Mesodermal cell (in vitro differentiated cells): ENCODE measurements at regions not wholly inside any gene's neighbourhood (a gene's known extent, or its start where the extent isn't known, plus 50 kb on each side); places are given as distances from the start of the nearest gene placed in this dataset.
"Not testable (repeated sequence)": the region's sequence is repeated elsewhere in the genome, so short reads cannot be mapped to it uniquely, and the experiment has no call there.

ENCODE experiments used
- H3K27ac ChIP-seq: 2 replicates; pipeline ENCODE4 v1.7.0; 2013; ENCODE audit warnings: mild to moderate bottlenecking, low read depth, low read length, moderate library complexity; ENCODE audit not compliant: severe bottlenecking
- H3K36me3 ChIP-seq: 2 replicates; pipeline ENCODE4 v1.7.1; 2013; ENCODE audit warnings: mild to moderate bottlenecking, low read length, moderate library complexity; ENCODE audit not compliant: control insufficient read depth, insufficient read depth
- H3K4me1 ChIP-seq: one replicate; pipeline ENCODE4 v1.7.1; 2013; ENCODE audit warnings: mild to moderate bottlenecking, low read length; ENCODE audit not compliant: insufficient read depth, control insufficient read depth, poor library complexity, severe bottlenecking
- H3K4me3 ChIP-seq: 2 replicates; pipeline ENCODE4 v1.7.0; 2013; ENCODE audit warnings: low read length, control low read depth, mild to moderate bottlenecking; ENCODE audit not compliant: insufficient read depth, poor library complexity, severe bottlenecking; ENCODE audit errors: extremely low read depth
- H3K9me3 ChIP-seq: 2 replicates; pipeline ENCODE4 v1.7.1; 2013; ENCODE audit warnings: mild to moderate bottlenecking, low read length, moderate library complexity; ENCODE audit not compliant: control insufficient read depth
- WGBS, 2 experiments: methylation state at CpG; one replicate each; pipeline ENCODE4 v1.1.5; 2013; ENCODE audit warnings: missing lambda C conversion rate in 2 of 2; ENCODE audit not compliant: insufficient coverage in 2 of 2; 5-methylcytosine and 5-hydroxymethylcytosine counted together

GRCh38 chrX:46235778-46236177, 309.4 kb downstream of the ZNF674 start:
- H3K4me3 ChIP-seq = no peak overlapping the region
- no peaks in the 10 kb centered on the region for H3K9me3 ChIP-seq
- H3K4me1 ChIP-seq = no peaks in the 10 kb centered on the region
- no peaks in the 10 kb centered on the region for H3K36me3 ChIP-seq
- H3K27ac ChIP-seq = no peak overlapping the region
- WGBS, 2 experiments = 92 to 100% methylated on average over 2 of the region's 4 CpGs

- no CpG with 5 or more reads among the region's 2 CpGs for WGBS, 2 experiments
- Histone ChIP-seq H3K4me3 (no peak overlapping the region), H3K9me3 (no peaks in the 10 kb centered on the region), H3K4me1 (no peaks in the 10 kb centered on the region), H3K27ac (no peak overlapping the region), H3K36me3 (no peaks in the 10 kb centered on the region)
Observed at GRCh38 chrX:46234775-46235174, 310.4 kb downstream of the ZNF674 start.

- WGBS, 2 experiments = no CpG with 5 or more reads among the region's 6 CpGs
- H3K36me3 ChIP-seq = no peaks in the 10 kb centered on the region
- H3K9me3 ChIP-seq = no peaks in the 10 kb centered on the region
- no peak overlapping the region for H3K27ac ChIP-seq
- no peaks in the 10 kb centered on the region for H3K4me1 ChIP-seq
- no peak overlapping the region for H3K4me3 ChIP-seq
Observed at GRCh38 chrX:46228389-46228788, 316.8 kb downstream of the ZNF674 start.

GRCh38 chrX:46226422-46226821, 318.8 kb downstream of the ZNF674 start:
- H3K4me1 ChIP-seq = no peaks in the 10 kb centered on the region
- no peak overlapping the region for H3K4me3 ChIP-seq
- 100% methylated on average over 1 of the region's 1 CpG; no CpG with 5 or more reads in 1 of the 2 experiments for WGBS, 2 experiments
- no peaks in the 10 kb centered on the region for H3K9me3 ChIP-seq
- no peaks in the 10 kb centered on the region for H3K36me3 ChIP-seq
- H3K27ac ChIP-seq = no peak overlapping the region

GRCh38 chrX:46223499-46223898, 321.7 kb downstream of the ZNF674 start:
- not testable (repeated sequence) for H3K9me3 ChIP-seq, H3K4me1 ChIP-seq, H3K4me3 ChIP-seq, H3K27ac ChIP-seq, H3K36me3 ChIP-seq

- Histone ChIP-seq H3K9me3 (no peaks in the 10 kb centered on the region), H3K4me3 (no peak overlapping the region), H3K27ac (no peak overlapping the region), H3K4me1 (no peaks in the 10 kb centered on the region), H3K36me3 (no peaks in the 10 kb centered on the region)
- WGBS, 2 experiments = no CpG with 5 or more reads among the region's 3 CpGs
Observed at GRCh38 chrX:46220822-46221221, 324.4 kb downstream of the ZNF674 start.

GRCh38 chrX:46218373-46218772, 326.8 kb downstream of the ZNF674 start:
- Histone ChIP-seq H3K36me3 (no peaks in the 10 kb centered on the region), H3K4me1 (no peaks in the 10 kb centered on the region), H3K4me3 (no peak overlapping the region), H3K27ac (no peak overlapping the region), H3K9me3 (no peaks in the 10 kb centered on the region)
- 100% methylated on average over 1 of the region's 1 CpG for WGBS, 2 experiments

GRCh38 chrX:46216406-46216805, 328.8 kb downstream of the ZNF674 start:
- H3K4me1 ChIP-seq = no peaks in the 10 kb centered on the region
- H3K4me3 ChIP-seq = no peak overlapping the region
- no peak overlapping the region for H3K27ac ChIP-seq
- no peaks in the 10 kb centered on the region for H3K36me3 ChIP-seq
- no peaks in the 10 kb centered on the region for H3K9me3 ChIP-seq
- no CpG with 5 or more reads among the region's 2 CpGs for WGBS, 2 experiments

- Histone ChIP-seq H3K27ac (no peak overlapping the region), H3K4me1 (no peaks in the 10 kb centered on the region), H3K36me3 (no peaks in the 10 kb centered on the region), H3K9me3 (no peaks in the 10 kb centered on the region), H3K4me3 (no peak overlapping the region)
- WGBS, 2 experiments = no CpG with 5 or more reads among the region's 4 CpGs
Observed at GRCh38 chrX:46211079-46211478, 334.1 kb downstream of the ZNF674 start.

GRCh38 chrX:46209768-46210167, 335.5 kb downstream of the ZNF674 start:
- Histone ChIP-seq H3K4me3 (no peak overlapping the region), H3K9me3 (no peaks in the 10 kb centered on the region), H3K4me1 (no peaks in the 10 kb centered on the region), H3K27ac (no peak overlapping the region), H3K36me3 (no peaks in the 10 kb centered on the region)
- WGBS, 2 experiments = no CpG with 5 or more reads among the region's 4 CpGs

GRCh38 chrX:46209037-46209436, 336.2 kb downstream of the ZNF674 start:
- Histone ChIP-seq H3K27ac (no peak overlapping the region), H3K36me3 (no peaks in the 10 kb centered on the region), H3K4me1 (no peaks in the 10 kb centered on the region), H3K9me3 (no peaks in the 10 kb centered on the region), H3K4me3 (no peak overlapping the region)
